Activated effector memory CD4-positive, alpha-beta T cell treated with anti-CD3 and anti-CD28 coated beads, Interleukin-2, amount 50 U/mL, for 16 hours (primary cell): ENCODE measurements at regions not wholly inside any gene's neighbourhood (a gene's known extent, or its start where the extent isn't known, plus 50 kb on each side); places are given as distances from the start of the nearest gene placed in this dataset.

ENCODE experiments used
- DNase-seq: peaks from one replicate; pipeline ENCODE4 v3.0.0-alpha.2; 2020

DNA sequence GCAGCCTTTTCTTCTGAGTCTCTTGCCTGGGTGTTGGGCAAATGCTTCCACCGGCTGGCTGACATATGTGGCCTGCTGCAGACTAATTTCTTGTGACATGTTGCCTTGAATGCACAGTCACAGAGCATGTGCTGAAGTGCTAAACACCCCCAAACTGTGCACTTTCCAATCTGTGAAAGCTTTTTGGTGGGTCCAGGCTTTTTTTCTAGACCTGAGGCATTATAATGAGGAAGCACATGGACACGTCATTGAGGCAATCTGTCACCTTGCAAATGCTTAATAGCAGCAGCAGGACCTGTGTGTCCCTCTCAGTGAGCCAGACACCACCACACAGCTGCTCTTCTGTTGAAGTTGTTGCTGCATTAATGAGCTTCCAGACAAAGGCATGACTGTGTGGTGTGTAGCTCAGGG, 274.7 kb downstream of the ELAVL2 start:
- DNase-seq: no peak

DNA sequence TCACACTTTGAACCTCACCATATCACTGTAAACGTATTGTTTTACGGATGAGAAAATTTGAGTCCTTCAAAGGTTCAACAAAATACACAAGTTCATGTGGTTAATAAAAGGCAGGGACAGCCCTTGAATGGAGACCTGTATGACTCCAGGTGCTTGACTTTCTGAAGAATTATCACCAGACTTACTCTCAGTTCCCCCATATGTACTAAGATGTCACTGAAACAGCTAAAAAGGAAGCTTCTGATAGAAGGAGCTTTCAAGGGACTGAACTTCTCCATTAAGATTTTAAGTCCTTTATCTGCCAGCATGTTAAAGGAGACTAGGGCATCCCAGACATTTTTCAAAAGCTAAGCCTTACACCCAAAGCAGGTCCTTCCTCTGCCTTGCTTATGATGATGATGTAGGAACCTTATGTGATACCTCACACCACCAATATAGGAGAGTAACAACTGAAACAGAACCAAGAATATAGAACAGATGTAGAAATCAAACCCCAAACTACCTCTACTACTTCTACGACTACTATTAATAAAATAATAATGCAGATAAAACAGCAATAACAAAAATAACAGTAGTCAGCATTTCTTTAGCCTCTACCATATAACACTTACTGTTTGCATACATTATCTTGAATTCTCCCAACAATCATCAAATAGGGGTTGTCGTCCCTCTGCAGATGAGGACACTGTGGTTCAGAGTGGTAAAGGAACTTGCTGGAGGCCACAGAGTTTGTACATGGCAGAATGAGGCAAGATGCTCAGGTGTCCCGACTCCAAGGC, 273.9 kb downstream of the ELAVL2 start:
- no peak for DNase-seq

DNA sequence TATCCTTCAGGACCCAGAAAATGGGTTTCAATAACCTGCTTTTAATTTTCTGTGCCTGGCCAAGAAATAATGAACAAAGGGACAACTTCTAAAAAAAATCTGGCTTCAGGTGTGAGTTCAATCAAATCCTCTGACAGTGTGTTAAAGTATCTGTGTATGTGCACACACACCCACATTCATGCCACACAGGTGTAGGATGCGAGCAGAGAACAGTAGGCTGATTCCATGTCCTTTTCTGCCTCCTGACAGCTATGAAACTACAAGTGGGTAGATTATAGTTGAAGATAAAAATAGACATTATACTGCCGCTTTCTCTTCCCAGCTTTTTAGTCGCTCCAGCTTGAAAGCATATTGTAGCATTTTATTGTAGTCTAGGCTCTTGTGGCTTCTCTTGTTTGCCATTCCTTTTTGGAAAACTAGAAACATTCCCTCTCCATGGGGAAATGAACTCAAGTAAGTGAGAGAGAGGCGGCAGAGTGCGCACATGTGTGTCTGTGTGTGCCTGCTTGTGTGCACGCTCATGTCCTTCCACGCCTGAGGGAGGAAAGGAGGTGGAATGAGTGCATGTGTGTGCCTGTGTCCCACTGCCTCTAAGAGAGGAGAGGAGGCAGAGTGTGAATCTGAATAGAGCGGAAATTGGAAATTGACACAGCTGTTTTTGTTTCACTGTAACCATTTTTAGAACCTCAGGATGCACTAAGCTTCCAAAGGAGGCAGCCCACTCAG, 273.0 kb downstream of the ELAVL2 start:
- no peak for DNase-seq

- no peak for DNase-seq
Observed at GRCh38 chr9:23554686-23555085, 271.4 kb downstream of the ELAVL2 start.

GRCh38 chr9:23555851-23556250, 270.2 kb downstream of the ELAVL2 start:
- DNase-seq: no peak

GRCh38 chr9:23556459-23556858, 269.6 kb downstream of the ELAVL2 start:
- DNase-seq: no peak

GRCh38 chr9:23557689-23558088, 268.4 kb downstream of the ELAVL2 start:
- DNase-seq: no peak

DNA sequence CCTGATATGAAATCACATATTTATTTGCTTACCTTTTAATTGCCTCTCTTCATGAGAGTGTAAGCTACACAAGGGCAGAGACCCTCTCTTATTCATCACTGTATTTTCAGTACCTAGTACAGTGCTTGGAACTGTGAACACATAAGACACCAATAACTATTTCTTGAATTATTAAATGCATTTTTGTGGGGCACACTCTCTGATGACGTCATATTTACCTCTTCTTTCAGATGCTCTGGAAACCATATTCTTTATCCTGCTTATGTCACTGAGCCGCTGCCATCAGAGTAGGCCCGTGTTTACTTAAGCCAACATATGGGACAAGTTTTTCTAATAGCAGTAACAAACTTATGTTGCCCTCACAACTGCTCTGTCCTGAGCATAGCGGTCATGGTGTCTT, 266.5 kb downstream of the ELAVL2 start:
- DNase-seq: no peak

GRCh38 chr9:23563517-23563916, 262.5 kb downstream of the ELAVL2 start:
- DNase-seq: no peak

GRCh38 chr9:23567516-23568165, 258.4 kb downstream of the ELAVL2 start:
- DNase-seq: no peak

DNA sequence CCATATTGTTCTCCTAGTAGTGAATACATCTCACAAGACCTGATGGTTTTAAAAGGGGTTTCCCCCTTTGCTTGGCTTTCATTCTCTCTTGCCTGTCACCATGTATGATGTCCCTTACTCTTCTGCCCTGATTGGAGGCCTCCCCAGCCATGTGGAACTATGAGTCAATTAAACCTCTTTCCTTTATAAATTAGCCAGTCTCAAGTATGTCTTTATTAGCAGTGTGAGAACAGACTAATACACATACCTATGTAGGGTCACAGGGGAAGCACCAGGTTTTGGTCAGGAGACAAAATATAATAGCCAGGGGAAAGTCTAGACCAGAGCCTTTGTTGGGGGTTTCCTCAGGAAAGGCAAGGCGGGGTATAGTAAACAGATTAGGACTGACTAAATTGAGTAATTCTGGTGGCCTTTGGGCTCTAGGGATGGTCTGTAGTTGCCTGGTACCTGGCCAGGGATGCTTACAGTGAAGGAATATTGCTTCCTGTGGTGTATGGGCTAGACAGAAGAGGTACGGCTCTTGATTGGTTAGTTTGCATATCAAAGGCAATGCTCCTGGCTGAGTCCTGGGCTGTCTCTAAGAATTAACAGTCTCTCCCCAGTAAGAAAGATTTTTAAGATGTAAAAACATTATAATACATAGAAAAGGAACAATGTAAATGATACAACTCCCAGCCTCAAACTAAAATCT, 254.5 kb downstream of the ELAVL2 start:
- no peak for DNase-seq

DNA sequence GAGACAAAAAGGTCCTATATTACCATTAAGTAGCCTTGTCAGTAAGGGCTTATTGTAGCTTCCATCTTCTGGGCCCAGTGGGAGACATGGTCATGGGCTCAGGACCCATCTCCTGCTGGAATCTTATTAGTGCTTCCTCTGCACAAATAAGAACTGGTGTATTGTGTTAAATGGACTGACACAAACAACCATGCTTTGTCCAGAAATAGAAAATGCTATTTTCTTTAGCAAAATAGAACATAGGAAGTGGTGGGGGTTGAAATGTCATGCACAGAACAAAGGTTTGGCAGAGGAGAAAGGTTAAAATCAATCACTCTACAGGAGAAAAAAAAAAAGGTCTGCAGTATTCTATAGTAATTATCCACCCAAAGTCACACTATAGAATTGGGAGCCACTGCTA, 252.2 kb downstream of the ELAVL2 start:
- no peak for DNase-seq

GRCh38 chr9:23577611-23578010, 248.4 kb downstream of the ELAVL2 start:
- DNase-seq: no peak

DNA sequence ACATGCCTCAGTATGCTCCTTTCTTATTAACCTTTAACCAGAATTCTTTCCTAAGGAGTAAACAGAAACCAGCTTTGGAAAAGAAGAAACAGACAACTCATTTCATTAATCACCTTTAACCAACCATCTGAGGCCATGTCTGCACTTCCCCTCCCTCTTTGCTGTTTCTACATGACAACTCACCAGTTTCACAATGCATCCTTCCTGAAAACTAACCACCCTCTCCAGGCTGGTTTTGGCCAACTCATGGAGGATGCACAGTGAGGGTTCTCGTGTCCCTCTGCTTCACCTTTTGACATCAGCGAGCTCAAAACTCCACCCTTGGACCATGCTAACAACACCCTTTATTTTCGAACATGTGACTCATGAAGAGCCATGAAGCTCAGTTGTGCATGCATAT, 244.1 kb downstream of the ELAVL2 start:
- DNase-seq: no peak

GRCh38 chr9:23582836-23583235, 243.2 kb downstream of the ELAVL2 start:
- DNase-seq: no peak

- no peak for DNase-seq
Observed at GRCh38 chr9:23586906-23587305, 239.1 kb downstream of the ELAVL2 start.

- DNase-seq: no peak
Observed at GRCh38 chr9:23587433-23587832, 238.6 kb downstream of the ELAVL2 start.

DNA sequence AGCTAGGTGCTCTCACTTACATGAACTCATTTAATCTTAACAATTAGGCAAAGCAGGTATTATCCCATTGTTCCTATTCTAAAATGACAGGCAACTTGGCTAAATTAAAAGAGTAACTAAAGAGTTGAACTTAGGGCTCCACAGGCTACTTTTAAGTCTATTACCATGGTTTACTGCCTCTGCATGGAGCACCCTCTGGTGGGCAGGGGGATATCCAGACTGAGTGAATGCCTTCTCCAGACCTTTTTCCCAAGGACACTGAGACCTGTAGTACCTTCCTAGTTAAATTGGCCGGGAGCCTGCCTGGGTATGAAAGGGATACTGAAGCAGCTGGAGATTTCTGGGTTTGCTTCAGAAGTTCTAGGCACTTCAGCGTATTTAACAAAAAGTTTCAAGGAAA, 238.1 kb downstream of the ELAVL2 start:
- no peak for DNase-seq

DNA sequence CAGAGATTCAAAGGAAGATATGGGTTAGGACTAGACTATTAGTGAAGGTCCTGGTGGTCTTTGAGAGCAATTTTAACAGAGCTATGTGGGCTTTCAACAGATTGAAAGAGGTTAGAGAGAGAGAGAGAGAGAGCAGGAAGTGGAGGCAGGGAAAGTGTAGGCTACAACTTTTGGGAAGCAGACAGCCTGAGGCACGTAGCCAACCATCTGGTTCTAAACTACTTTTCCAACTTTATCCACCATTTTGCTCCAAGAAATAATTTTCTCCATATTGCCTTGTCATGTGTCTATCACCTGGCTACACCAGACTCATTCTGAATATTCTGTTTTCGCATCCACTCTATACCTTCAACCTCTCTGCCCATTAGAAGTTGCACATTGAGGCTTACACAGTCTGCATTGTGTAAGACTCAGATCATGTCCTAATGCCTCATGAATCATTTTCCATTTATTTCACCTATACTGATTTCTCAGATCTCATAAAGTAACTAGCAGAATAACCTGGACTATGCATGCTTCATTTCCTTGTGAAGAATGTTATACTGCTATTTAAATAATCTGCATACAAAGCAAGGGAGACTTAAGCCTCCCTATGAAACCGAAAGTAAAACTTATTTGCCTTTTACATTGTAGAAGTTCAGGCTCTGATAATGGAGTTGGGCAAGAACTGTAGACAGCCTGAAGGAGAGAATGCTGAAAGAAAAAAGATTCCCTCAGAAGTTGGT, 235.6 kb downstream of the ELAVL2 start:
- no peak for DNase-seq

GRCh38 chr9:23594421-23594820, 231.6 kb downstream of the ELAVL2 start:
- no peak for DNase-seq

DNA sequence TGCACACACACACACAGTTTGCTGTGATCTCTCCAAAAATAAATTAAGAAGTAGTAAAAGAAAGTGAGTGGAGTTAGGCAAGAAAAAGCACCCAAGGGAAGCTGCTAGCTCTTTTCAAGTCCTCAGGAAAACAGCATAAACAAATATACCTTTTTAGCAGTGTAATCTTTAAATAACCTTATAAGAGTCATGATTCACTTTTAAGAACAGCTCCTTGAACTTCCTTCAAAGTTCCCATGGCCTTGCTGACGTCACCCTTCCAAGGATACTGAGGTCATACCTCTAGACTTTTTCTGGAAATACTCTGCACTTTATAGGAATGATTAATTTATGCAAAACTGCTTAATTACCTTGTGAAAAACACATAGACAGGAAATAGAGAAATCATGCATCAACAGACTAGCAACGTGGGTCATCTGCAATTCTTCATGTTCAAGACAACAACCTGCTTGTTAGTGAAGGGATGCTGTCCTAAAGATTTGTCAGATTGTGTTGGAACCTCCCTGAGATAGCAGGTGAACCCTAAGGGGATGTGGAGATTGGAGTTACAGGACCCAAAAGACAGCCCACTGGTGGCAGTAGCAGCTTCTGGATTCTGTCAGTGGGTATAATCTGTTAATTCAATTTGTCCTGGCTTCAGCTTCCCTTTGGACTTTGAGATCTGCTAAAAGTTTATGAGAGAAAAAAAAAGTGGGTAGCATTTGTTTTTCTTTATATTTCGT, 229.0 kb downstream of the ELAVL2 start:
- no peak for DNase-seq

DNA sequence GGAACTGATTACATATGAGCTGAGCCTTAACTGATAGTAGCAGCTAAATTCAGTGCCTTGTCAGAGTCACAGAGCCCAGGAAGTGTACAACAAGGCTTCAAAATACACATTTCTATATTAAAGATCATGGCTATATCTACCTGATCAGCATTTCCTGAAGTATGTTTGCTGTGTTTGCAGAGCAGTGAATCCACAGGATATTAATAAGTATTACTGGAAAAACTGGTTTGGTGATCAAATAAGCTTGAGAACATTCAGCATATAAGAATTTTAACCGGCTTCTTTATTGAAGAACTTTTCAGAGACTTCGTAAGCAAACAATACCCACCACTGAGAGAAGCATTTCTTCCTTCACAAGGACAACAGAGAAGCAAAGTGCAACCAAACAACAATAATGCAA, 227.0 kb downstream of the ELAVL2 start:
- no peak for DNase-seq
